Right lobe of liver (tissue), 6 donors: ENCODE measurements at regions not wholly inside any gene's neighbourhood (a gene's known extent, or its start where the extent isn't known, plus 50 kb on each side); places are given as distances from the start of the nearest gene placed in this dataset.

Experiments
- ATAC-seq, 4 donors: fragments of 200-7000 bp; cut with Tn5 transposase; one replicate each; pipeline ENCODE4 v1.9.1; 2020; ENCODE audit warnings: mild to moderate bottlenecking in 4 of 4, moderate library complexity in 4 of 4
- DNase-seq, 3 donors: peaks; one replicate each; pipeline ENCODE4 v3.0.0-alpha.2; 2020
- H3K27ac ChIP-seq, 3 donors: fragments of 200-600 bp; one replicate each; pipeline ENCODE4 v1.8.0; 2022
- H3K27me3 ChIP-seq, 2 donors: fragments of 200-600 bp; one replicate each; pipeline ENCODE4 v1.8.0; 2022
- H3K36me3 ChIP-seq, 4 donors: fragments of 200-600 bp; sonication (generic) in 1 of 4; one replicate each; pipeline versions ENCODE4 v1.5.1 to v1.8.0; 2017 to 2022; ENCODE audit warnings: control low read depth in 1 of 4
- H3K4me1 ChIP-seq, 4 donors: fragments of 200-600 bp; sonication (generic) in 1 of 4; one replicate each; pipeline versions ENCODE4 v1.5.1 to v1.8.0; 2017 to 2022; ENCODE audit warnings: control low read depth in 1 of 4
- H3K4me3 ChIP-seq, 3 donors: fragments of 200-600 bp; one replicate each; pipeline ENCODE4 v1.8.0; 2022
- H3K9me3 ChIP-seq, 4 donors: fragments of 200-600 bp; sonication (generic) in 1 of 4; one replicate each; pipeline versions ENCODE4 v1.5.1 to v1.8.0; 2017 to 2022; ENCODE audit warnings: control low read depth in 1 of 4
- POLR2A ChIP-seq: fragments of 450-650 bp; IDR thresholded peaks from one replicate; pipeline ENCODE4 v1.6.1; 2017; ENCODE audit warnings: antibody characterized with exemption, mild to moderate bottlenecking
- WGBS: methylation state at CpG from one replicate; pipeline ENCODE4 v1.1.6; 2018; ENCODE audit warnings: low coverage, low lambda C conversion rate; ENCODE audit not compliant: insufficient coverage; ENCODE audit errors: missing lambda C conversion rate; 5-methylcytosine and 5-hydroxymethylcytosine counted together
- intact Hi-C, 2 donors: fragments of 100-400 bp; cut with DNase I; formaldehyde crosslinking; loops; one replicate each; pipeline versions ENCODE4 v1.11.2 to v1.14.1; 2022
- TF ChIP-seq, protein P1 (sequence below), 4 donors: fragments of 200-600 bp in 3 of 4; fragments of 450-650 bp in 1 of 4; IDR thresholded peaks; one replicate each; pipeline versions ENCODE4 v1.5.1 to v1.8.0; 2016 to 2022; ENCODE audit warnings: antibody characterized with exemption in 4 of 4, mild to moderate bottlenecking in 2 of 4
- donor health status: DM: no; HTN: yes; CAD: no.
- donor health status: DM: no; HTN: no; CAD: no.
- donor health status: DM: no; HTN: no; CAD: no.
- donor health status: DM: no; HTN: yes; CAD: no.
- donor health status: DM: no; HTN: yes; CAD: no.

DNA sequence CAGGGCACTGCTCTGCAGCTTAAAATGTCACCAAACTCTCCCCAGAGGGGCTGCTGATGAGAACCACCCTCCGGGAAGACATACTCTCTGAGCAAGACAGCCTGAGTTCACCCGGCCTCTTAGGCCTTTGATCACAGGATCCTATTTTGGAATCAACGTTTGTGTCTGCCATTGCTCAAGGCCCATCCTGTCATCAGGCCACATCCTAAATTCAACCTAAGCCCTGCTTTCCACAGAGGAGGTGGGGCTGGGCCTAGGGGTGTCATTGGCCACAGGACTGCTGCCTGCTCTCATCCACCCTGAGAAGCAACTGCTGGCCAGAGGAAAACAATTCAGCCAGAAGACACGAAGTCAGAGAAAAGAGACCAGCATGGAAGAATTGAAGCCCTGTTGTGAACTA, 351.1 kb upstream of the IRX2 start:
- intact Hi-C loops: no loop called here
- H3K27me3 ChIP-seq: no peaks in the 10 kb centered on the region

DNA sequence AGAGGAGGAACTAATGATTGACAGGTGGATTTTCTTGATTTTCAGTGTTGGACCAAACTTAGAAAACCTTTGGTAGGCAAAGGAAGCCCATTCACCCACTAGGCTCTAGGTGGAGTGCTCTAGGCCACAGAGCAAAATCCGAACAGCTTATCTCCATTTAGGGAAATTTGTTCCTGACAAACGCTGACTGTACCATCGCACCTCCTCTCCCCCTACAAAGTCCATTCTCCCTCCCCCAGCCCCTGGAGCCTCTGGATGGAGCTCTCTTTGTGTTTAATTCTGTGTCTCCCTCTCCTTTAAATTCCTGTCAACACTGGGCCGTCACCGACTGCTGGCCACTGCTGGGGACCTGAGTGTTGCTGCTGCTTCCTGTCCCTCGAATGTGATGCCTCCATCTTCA, 350.1 kb upstream of the IRX2 start:
- Histone ChIP-seq H3K27me3 (no peaks in the 10 kb centered on the region), H3K4me3 (no peak overlapping the region), H3K4me1 (no peaks in the 10 kb centered on the region), H3K27ac (no peak overlapping the region), H3K36me3 (no peaks in the 10 kb centered on the region), H3K9me3 (no peaks in the 10 kb centered on the region)
- ATAC-seq: no peak
- WGBS: 15% methylated on average over 6 of the region's 6 CpGs
- intact Hi-C loops: no loop called here
- no peak for DNase-seq
- no peak for TF ChIP-seq POLR2A
- TF ChIP-seq, protein P1, sequence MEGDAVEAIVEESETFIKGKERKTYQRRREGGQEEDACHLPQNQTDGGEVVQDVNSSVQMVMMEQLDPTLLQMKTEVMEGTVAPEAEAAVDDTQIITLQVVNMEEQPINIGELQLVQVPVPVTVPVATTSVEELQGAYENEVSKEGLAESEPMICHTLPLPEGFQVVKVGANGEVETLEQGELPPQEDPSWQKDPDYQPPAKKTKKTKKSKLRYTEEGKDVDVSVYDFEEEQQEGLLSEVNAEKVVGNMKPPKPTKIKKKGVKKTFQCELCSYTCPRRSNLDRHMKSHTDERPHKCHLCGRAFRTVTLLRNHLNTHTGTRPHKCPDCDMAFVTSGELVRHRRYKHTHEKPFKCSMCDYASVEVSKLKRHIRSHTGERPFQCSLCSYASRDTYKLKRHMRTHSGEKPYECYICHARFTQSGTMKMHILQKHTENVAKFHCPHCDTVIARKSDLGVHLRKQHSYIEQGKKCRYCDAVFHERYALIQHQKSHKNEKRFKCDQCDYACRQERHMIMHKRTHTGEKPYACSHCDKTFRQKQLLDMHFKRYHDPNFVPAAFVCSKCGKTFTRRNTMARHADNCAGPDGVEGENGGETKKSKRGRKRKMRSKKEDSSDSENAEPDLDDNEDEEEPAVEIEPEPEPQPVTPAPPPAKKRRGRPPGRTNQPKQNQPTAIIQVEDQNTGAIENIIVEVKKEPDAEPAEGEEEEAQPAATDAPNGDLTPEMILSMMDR (IDR thresholded peaks at IDR 0.05): no peak

More for the DNA sequence above, 351.1 kb upstream of the IRX2 start:
- no peaks in the 10 kb centered on the region for H3K36me3 ChIP-seq
- no peak for DNase-seq
- WGBS: 60% methylated on average over 1 of the region's 4 CpGs
- ATAC-seq: no peak
- no peak overlapping the region for H3K27ac ChIP-seq
- H3K4me3 ChIP-seq: no peak overlapping the region
- TF ChIP-seq POLR2A: no peak
- TF ChIP-seq, protein P1 (IDR thresholded peaks at IDR 0.05): no peak
- H3K9me3 ChIP-seq: no peaks in the 10 kb centered on the region
- H3K4me1 ChIP-seq: no peaks in the 10 kb centered on the region

DNA sequence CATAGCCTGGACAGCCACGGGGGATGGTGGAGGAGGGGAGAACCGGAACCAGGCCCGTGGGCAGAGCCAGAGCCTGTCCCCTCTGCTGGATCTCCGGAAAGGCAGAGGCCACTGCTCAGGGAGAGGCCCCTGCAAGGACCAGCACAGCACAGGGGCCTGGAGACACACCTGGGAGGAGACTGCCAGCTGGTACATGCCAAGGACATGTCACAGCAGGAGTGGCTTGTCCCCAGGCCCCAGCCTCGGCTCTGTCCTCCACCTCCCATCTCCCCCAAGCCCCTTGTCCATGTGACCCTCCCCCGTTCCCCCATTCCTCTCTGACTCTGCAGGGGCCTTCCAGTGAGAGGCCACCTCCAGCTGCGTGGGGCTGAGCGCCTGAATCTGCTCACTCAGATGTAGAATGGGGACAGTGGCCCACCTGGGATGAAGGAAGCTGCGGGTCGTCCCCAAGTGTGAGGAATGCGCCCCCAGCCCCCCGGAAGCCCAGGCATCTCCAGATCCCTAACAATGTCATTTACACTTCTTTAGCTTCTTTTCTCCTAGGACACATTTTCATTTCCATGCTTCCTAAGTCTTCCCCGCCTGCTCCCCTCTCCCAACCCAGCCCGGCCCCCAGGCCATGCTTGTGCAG, 349.6 kb upstream of the IRX2 start:
- 20% methylated on average over 6 of the region's 14 CpGs for WGBS
- H3K9me3 ChIP-seq: no peaks in the 10 kb centered on the region
- no peak overlapping the region for H3K4me3 ChIP-seq
- H3K4me1 ChIP-seq: no peaks in the 10 kb centered on the region
- intact Hi-C loops: no loop called here
- DNase-seq (no peak), ATAC-seq (peak in 1 of 4 donors; percentile 20)
- no peaks in the 10 kb centered on the region for H3K27me3 ChIP-seq
- H3K36me3 ChIP-seq: no peaks in the 10 kb centered on the region
- no peak overlapping the region for H3K27ac ChIP-seq
- TF ChIP-seq POLR2A: no peak
- TF ChIP-seq, protein P1 (IDR thresholded peaks at IDR 0.05): no peak

DNA sequence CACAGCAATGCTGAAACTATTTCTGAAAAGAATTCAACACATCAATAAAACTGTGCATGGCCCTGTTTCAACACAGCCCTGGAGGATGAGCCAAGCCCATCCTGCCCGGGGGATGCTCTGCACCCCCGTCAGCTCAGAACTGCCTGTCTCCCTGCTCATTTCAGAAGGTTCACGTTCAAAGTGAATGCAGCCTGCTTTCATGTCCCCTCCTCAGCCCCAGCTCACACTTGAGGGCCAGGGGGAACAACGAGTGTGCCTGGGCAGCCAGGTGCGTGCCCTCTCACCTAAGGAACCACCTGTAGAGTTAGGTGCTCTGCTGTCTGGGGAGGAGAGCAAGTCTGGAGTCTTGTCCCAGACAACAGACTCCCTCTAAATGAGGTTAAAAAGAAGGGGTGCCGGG, 348.5 kb upstream of the IRX2 start:
- no peak for TF ChIP-seq POLR2A
- TF ChIP-seq, protein P1 (IDR thresholded peaks at IDR 0.05): no peak
- intact Hi-C loops: no loop called here
- DNase-seq (no peak), ATAC-seq (no peak)
- WGBS: 69% methylated on average over 3 of the region's 6 CpGs
- Histone ChIP-seq H3K4me1 (no peaks in the 10 kb centered on the region), H3K27ac (no peak overlapping the region), H3K9me3 (no peaks in the 10 kb centered on the region), H3K36me3 (no peaks in the 10 kb centered on the region), H3K4me3 (no peak overlapping the region), H3K27me3 (no peaks in the 10 kb centered on the region)

DNA sequence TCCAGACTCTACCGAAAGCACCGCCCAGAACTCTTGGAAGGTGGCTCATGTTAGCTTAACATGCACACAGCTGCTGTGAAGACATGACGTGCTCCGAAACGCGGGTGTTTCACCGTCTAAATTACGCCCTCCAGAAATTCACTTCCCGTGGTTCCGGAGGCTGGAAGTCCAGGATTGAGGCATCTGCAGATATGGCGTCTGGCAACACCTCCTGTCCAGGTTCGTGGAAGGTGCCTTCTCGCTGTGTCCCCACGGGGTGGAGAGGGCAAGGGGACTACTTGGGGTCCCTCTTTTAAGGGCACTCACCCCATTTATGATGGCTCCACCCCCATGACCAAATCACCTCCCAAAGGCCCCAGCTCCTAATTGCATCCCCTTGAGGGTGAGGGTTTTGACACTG, 348.0 kb upstream of the IRX2 start:
- DNase-seq (no peak), ATAC-seq (no peak)
- H3K27ac ChIP-seq: no peak overlapping the region
- no peaks in the 10 kb centered on the region for H3K36me3 ChIP-seq
- H3K9me3 ChIP-seq: no peaks in the 10 kb centered on the region
- H3K27me3 ChIP-seq: no peaks in the 10 kb centered on the region
- no peak overlapping the region for H3K4me3 ChIP-seq
- intact Hi-C loops: no loop called here
- 49% methylated on average over 14 of the region's 14 CpGs for WGBS
- no peak for TF ChIP-seq POLR2A
- TF ChIP-seq, protein P1 (IDR thresholded peaks at IDR 0.05): no peak
- no peaks in the 10 kb centered on the region for H3K4me1 ChIP-seq
